GM18502 (cell line): ENCODE measurements at regions not wholly inside any gene's neighbourhood (a gene's known extent, or its start where the extent isn't known, plus 50 kb on each side); places are given as distances from the start of the nearest gene placed in this dataset.
A peak's percentile ranks its signal among the peaks of the same experiment; 100 is the strongest.

Experiments used
- ATAC-seq: cut with Tn5 transposase; IDR thresholded peaks from one replicate; pipeline ENCODE4 v1.9.1; 2021; ENCODE audit warnings: mild to moderate bottlenecking; ENCODE audit not compliant: unreplicated experiment, poor library complexity

- ATAC-seq: no peak
These were observed 168.1 kb upstream of the FGGY start for GRCh38 chr1:59128784-59129227.

GRCh38 chr1:59132295-59132694, 164.6 kb upstream of the FGGY start:
- ATAC-seq: no peak

GRCh38 chr1:59133997-59134396, 162.9 kb upstream of the FGGY start:
- no peak for ATAC-seq

- ATAC-seq: no peak
These were observed 161.1 kb upstream of the FGGY start for GRCh38 chr1:59135761-59136255.

- ATAC-seq: no peak
These were observed 160.2 kb upstream of the FGGY start for GRCh38 chr1:59136541-59137275.

- ATAC-seq: no peak
These were observed 159.6 kb upstream of the FGGY start for GRCh38 chr1:59137276-59137615.

- no peak for ATAC-seq
These were observed 158.9 kb upstream of the FGGY start for GRCh38 chr1:59137968-59138367.

- no peak for ATAC-seq
These were observed 158.5 kb upstream of the FGGY start for GRCh38 chr1:59138402-59138801.

- ATAC-seq: no peak
These were observed 157.5 kb upstream of the FGGY start for GRCh38 chr1:59139396-59139795.

- ATAC-seq: no peak
These were observed 155.5 kb upstream of the FGGY start for GRCh38 chr1:59141267-59141863.

GRCh38 chr1:59142311-59143132, 154.4 kb upstream of the FGGY start:
- ATAC-seq: no peak

- ATAC-seq: no peak
These were observed 153.8 kb upstream of the FGGY start for GRCh38 chr1:59143133-59143487.

- ATAC-seq: no peak
These were observed 153.1 kb upstream of the FGGY start for GRCh38 chr1:59143811-59144210.

GRCh38 chr1:59144959-59145358, 151.9 kb upstream of the FGGY start:
- no peak for ATAC-seq

- ATAC-seq: no peak
These were observed 150.8 kb upstream of the FGGY start for GRCh38 chr1:59146056-59146455.

- peak; percentile 63 for ATAC-seq
These were observed 150.1 kb upstream of the FGGY start for GRCh38 chr1:59146651-59147358.

GRCh38 chr1:59149435-59149834, 147.5 kb upstream of the FGGY start:
- ATAC-seq: no peak

GRCh38 chr1:59150577-59151386, 146.1 kb upstream of the FGGY start:
- peak; percentile 74 for ATAC-seq

GRCh38 chr1:59151387-59151761, 145.5 kb upstream of the FGGY start:
- no peak for ATAC-seq

- ATAC-seq: no peak
These were observed 145.0 kb upstream of the FGGY start for GRCh38 chr1:59151860-59152259.
